ENCODE measurements at regions not wholly inside any gene's neighbourhood (a gene's known extent, or its start where the extent isn't known, plus 50 kb on each side); places are given as distances from the start of the nearest gene placed in this dataset.

- DNase-seq (ENCODE audit: low spot score) (no peak), ATAC-seq (ENCODE audit: low FRiP score) (no peak)
- TF ChIP-seq, protein P1, sequence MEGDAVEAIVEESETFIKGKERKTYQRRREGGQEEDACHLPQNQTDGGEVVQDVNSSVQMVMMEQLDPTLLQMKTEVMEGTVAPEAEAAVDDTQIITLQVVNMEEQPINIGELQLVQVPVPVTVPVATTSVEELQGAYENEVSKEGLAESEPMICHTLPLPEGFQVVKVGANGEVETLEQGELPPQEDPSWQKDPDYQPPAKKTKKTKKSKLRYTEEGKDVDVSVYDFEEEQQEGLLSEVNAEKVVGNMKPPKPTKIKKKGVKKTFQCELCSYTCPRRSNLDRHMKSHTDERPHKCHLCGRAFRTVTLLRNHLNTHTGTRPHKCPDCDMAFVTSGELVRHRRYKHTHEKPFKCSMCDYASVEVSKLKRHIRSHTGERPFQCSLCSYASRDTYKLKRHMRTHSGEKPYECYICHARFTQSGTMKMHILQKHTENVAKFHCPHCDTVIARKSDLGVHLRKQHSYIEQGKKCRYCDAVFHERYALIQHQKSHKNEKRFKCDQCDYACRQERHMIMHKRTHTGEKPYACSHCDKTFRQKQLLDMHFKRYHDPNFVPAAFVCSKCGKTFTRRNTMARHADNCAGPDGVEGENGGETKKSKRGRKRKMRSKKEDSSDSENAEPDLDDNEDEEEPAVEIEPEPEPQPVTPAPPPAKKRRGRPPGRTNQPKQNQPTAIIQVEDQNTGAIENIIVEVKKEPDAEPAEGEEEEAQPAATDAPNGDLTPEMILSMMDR (IDR thresholded peaks at IDR 0.05) = no peak
Observed at GRCh38 chr4:34138385-34138784, 2105.9 kb downstream of the ARAP2 start.

DNA sequence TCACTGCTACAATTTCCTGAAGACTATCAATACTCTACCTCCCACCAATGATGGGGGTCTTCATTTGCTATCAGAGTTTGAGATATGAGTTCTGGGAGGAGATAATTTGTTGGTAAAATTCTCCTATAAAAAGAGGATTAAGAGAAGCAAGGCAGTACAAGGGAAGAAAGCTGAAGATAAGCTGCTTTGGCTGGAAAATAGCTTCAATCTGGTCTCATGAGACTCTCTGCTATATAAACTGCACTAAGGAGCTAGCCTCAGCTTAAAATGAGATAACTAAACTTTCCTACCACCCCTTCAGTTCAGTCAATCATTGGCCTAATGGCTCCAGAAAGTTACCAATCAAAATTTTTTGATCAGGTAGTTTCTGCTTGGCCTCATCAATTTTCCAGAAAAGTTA, 2105.0 kb downstream of the ARAP2 start:
- TF ChIP-seq, protein P1 (IDR thresholded peaks at IDR 0.05) = no peak
- ATAC-seq (ENCODE audit: low FRiP score) = no peak
- DNase-seq (ENCODE audit: low spot score) = no peak

DNA sequence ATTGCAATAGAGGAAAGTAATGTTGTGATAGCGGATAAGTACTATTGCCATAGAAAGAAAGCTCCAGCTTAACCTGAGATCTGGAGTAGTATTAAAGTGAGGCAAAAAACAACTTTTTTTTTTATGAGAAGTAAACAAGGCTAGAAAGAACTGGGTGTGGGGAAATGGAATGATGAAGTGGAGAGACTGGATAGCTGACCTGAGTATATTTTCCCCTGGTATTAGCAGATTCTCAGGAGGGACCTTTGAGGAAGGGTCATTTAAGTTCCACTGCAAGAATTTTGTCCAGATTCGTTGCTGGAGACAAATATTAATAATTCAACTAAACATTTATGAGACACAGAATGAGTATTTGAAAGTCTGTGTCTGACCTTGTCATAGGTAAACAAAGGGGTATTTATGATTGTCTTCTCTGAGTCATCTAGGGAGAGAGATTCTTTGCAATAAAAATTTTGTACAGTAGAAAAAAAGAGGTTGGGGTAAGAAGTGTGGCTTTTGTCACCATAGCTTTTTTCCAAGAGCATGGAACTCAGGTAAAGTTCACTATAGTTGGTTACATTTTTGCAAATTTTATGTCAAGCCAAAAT, 2095.9 kb downstream of the ARAP2 start:
- no peak for ATAC-seq (ENCODE audit: low FRiP score)
- TF ChIP-seq, protein P1 (IDR thresholded peaks at IDR 0.05) = no peak
- no peak for DNase-seq (ENCODE audit: low spot score)

GRCh38 chr4:34157547-34157946, 2086.8 kb downstream of the ARAP2 start:
- ATAC-seq (ENCODE audit: low FRiP score) (no peak), DNase-seq (ENCODE audit: low spot score) (no peak)
- TF ChIP-seq, protein P1 (IDR thresholded peaks at IDR 0.05) = no peak

DNA sequence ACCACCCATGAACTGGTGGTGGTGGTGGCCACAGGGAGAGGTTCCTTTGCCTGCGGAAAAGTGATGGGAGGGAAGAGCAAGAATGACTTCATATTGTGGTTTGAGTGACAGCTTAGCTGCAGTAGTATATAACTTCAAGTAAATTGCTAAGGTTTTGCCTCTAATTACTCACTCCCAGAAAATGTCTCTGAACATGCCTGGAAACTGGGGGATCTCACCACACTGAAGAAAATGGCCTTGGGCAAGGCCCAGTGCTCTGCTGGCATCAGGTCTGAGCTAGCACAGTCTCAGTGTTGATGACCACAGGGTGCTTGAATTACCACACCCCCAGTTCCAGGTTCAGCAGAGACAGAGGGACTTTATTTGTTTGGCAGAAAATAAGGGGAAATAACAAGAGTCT, 2085.4 kb downstream of the ARAP2 start:
- TF ChIP-seq, protein P1 (IDR thresholded peaks at IDR 0.05) = no peak
- DNase-seq (ENCODE audit: low spot score) = no peak
- ATAC-seq (ENCODE audit: low FRiP score) = no peak

DNA sequence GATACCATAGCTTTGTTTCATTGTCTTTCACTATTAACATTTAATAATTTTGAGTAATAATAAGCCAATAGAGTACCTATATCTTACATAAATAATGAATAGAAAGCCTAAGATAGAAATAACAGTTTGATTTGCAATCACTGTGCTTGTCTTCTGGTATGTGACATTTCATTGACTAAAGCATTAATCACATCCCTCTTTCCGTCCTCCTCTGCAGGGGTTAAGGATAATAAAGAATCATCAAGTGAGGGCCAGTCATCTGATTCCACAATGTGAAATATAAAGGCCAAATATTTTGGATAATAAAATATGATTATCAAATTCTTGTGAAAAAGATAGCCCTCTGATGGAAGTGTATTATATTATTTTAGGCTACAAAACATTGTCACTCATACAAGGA, 2073.4 kb downstream of the ARAP2 start:
- ATAC-seq (ENCODE audit: low FRiP score) = no peak
- no peak for DNase-seq (ENCODE audit: low spot score)
- TF ChIP-seq, protein P1 (IDR thresholded peaks at IDR 0.05) = no peak

- TF ChIP-seq, protein P1 (IDR thresholded peaks at IDR 0.05) = no peak
- ATAC-seq (ENCODE audit: low FRiP score) (no peak), DNase-seq (ENCODE audit: low spot score) (no peak)
Observed at GRCh38 chr4:34176609-34177008, 2067.7 kb downstream of the ARAP2 start.

Measured in omental fat pad (tissue), 3 donors.